C4-2B (cell line): ENCODE measurements at regions not wholly inside any gene's neighbourhood (a gene's known extent, or its start where the extent isn't known, plus 50 kb on each side); places are given as distances from the start of the nearest gene placed in this dataset.

Experiments
- H3K27ac ChIP-seq: fragments of 450-650 bp; 2 replicates; pipeline ENCODE4 v1.5.1; 2017
- ZFX ChIP-seq: fragments of 450-650 bp; IDR thresholded peaks from 2 replicates; pipeline ENCODE4 v1.6.1; 2017
- TF ChIP-seq, protein P1 (sequence below): fragments of 450-650 bp; conservative IDR thresholded peaks from 2 replicates; pipeline ENCODE4 v1.5.1; 2017; ENCODE audit warnings: mild to moderate bottlenecking

DNA sequence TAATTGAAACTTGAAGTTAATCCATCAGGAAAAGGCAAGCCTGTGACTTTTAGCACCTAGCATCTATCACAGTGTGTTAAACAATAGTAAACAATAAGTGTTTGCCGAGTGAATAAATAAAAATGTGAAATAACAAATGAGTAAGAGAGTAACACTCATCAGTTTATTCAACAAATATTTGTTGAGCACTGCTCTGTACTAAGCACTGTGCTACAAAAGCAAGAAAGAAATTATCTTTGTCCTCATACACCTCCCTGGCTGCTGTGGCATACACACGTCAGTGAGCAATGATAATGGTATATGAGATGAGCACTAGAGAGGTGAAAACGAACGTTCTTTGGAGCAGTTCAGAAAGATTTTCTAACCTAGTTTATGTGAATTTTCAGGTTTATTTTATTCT lies 295.0 kb upstream of the LRRC7 start:
- no peak overlapping the region for H3K27ac ChIP-seq
- TF ChIP-seq ZFX = no peak
- TF ChIP-seq, protein P1, sequence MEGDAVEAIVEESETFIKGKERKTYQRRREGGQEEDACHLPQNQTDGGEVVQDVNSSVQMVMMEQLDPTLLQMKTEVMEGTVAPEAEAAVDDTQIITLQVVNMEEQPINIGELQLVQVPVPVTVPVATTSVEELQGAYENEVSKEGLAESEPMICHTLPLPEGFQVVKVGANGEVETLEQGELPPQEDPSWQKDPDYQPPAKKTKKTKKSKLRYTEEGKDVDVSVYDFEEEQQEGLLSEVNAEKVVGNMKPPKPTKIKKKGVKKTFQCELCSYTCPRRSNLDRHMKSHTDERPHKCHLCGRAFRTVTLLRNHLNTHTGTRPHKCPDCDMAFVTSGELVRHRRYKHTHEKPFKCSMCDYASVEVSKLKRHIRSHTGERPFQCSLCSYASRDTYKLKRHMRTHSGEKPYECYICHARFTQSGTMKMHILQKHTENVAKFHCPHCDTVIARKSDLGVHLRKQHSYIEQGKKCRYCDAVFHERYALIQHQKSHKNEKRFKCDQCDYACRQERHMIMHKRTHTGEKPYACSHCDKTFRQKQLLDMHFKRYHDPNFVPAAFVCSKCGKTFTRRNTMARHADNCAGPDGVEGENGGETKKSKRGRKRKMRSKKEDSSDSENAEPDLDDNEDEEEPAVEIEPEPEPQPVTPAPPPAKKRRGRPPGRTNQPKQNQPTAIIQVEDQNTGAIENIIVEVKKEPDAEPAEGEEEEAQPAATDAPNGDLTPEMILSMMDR = no peak

DNA sequence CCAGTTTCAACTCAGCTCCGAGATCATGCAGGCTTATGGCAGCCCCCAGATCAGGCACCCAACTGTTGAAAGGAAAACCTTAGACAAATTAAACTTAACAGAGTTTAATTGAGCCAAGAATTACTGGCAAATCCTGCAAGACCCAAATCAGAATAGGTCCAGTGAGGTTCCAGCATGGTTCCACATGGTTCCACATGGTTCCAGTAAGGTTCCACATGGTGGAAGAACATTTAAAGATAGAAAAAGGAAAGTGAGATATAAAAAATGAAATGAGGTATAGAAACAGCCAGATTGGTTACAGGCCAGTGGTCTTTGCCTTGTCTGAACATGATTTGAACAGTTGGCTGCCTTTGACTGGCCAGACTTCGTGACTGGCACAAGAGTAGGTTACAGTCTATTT lies 288.8 kb upstream of the LRRC7 start:
- TF ChIP-seq, protein P1 = no peak
- TF ChIP-seq ZFX = no peak
- H3K27ac ChIP-seq = no peak overlapping the region

- H3K27ac ChIP-seq = no peak overlapping the region
- TF ChIP-seq ZFX = no peak
- TF ChIP-seq, protein P1 = no peak
Measured at GRCh38 chr1:69283516-69283915, 284.2 kb upstream of the LRRC7 start.

GRCh38 chr1:69284508-69284907 lies 283.2 kb upstream of the LRRC7 start:
- TF ChIP-seq, protein P1 = no peak
- TF ChIP-seq ZFX = no peak
- H3K27ac ChIP-seq = no peak overlapping the region

DNA sequence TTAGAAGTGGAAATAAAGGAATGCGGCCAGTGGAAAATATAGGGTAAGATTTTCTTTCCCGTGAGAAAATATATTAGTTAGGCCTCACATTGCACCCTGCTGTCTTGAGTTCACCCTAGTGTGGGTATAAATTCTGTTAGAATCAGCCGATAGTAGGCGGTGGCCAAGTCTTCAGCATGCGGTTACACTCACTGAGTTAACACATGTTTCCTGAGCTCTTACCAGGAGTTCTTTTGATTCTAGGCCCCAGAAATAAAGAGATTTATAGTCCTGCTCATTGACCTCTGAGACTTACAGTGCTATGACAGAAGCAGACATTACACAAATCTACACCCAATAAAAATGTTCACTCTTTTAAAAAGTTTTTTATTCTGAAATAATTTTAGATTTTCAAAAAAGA lies 279.3 kb upstream of the LRRC7 start:
- no peak overlapping the region for H3K27ac ChIP-seq
- TF ChIP-seq, protein P1 = no peak

DNA sequence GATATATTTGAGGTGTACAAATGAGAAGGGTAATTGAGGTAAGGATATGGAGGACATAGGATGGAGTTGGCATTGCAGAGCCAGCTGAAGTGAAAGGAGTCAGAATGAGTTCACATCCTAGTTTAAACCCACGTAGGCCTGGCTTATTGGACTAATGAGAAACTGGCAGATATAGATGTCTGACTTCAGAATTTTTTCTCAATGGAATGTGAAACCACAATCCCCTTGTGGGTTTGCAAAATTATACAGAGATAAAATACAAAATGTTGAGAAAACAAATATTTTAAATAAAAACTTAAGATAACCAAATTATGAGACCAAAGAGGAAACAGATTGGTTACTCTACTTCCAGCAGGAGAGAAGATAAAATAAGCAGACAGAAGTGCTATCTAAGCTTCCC lies 277.4 kb upstream of the LRRC7 start:
- H3K27ac ChIP-seq = no peak overlapping the region
- TF ChIP-seq ZFX = no peak
- TF ChIP-seq, protein P1 = no peak

- TF ChIP-seq, protein P1 = no peak
Measured at GRCh38 chr1:69291541-69291940, 276.2 kb upstream of the LRRC7 start.

More at GRCh38 chr1:69291541-69291940, 276.2 kb upstream of the LRRC7 start:
- H3K27ac ChIP-seq = no peak overlapping the region
